ENCODE measurements at regions not wholly inside any gene's neighbourhood (a gene's known extent, or its start where the extent isn't known, plus 50 kb on each side); places are given as distances from the start of the nearest gene placed in this dataset.

DNA sequence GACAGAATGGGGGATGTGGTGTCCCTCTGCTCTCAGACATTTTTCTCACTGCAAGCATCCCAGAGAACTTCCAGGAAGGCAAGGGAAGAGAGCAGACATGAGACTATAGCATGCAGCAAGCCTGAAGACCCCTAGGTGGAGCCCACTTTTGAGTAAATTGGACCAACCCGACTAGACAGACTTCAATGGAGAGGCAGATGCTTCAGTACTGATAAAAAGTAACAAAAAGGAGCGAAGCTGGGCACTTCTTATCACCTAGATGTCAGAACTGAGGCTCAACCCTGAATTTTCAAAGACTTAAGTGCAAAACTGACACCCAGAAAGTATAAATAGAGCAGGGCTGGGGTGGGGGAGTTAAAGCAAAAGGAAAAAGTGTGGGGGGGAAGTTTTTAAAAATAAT is 130.8 kb downstream of the PMP22 start:
- TF ChIP-seq, protein P1, sequence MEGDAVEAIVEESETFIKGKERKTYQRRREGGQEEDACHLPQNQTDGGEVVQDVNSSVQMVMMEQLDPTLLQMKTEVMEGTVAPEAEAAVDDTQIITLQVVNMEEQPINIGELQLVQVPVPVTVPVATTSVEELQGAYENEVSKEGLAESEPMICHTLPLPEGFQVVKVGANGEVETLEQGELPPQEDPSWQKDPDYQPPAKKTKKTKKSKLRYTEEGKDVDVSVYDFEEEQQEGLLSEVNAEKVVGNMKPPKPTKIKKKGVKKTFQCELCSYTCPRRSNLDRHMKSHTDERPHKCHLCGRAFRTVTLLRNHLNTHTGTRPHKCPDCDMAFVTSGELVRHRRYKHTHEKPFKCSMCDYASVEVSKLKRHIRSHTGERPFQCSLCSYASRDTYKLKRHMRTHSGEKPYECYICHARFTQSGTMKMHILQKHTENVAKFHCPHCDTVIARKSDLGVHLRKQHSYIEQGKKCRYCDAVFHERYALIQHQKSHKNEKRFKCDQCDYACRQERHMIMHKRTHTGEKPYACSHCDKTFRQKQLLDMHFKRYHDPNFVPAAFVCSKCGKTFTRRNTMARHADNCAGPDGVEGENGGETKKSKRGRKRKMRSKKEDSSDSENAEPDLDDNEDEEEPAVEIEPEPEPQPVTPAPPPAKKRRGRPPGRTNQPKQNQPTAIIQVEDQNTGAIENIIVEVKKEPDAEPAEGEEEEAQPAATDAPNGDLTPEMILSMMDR (IDR thresholded peaks at IDR 0.05; ENCODE audit: low read length): no peak
- TF ChIP-seq EZH2phosphoT487 (IDR thresholded peaks at IDR 0.05; ENCODE audit: low read length) (no peak), EZH2 (optimal IDR thresholded peaks at IDR 0.05; ENCODE audit: low read depth, low read length) (no peak)
